T47D (cell line): ENCODE measurements at regions not wholly inside any gene's neighbourhood (a gene's known extent, or its start where the extent isn't known, plus 50 kb on each side); places are given as distances from the start of the nearest gene placed in this dataset.
"Not testable (repeated sequence)": the region's sequence is repeated elsewhere in the genome, so short reads cannot be mapped to it uniquely, and the experiment has no call there.

Experiments
- DNase-seq, 2 experiments: peaks; one replicate each; pipeline versions ENCODE4 v3.0.0 to v3.0.0-alpha.2; 2011 to 2012; ENCODE audit warnings: low read depth in 1 of 2, low spot score in 1 of 2
- in situ Hi-C: cut with HindIII; loops from 2 replicates; pipeline ENCODE4 v1.10.0; 2016; ENCODE audit warnings: low sequenced_read_pairs, low pct_unique_long_range_greater_than_20kb

DNA sequence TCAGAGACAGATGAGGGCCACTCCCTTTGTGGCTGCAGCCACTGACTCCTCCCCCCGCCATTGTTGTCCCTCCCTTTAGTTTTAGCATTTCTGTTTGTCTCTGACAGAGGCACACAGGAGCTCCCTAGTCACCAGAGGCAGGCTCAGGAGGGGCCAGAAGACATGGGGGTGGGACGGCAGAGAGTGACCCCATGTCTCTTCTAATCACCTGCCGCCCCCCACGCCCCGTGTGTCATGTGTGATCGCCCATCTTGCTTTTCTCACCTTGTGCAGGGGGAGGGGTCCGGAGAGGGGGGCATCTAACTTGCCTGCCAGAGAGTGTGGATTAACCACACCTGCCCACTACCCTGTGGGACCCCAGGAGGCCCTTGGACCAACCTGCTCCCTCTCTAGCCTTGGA, 246.7 kb upstream of the TP53TG3C start:
- DNase-seq, in situ Hi-C loops: not testable (repeated sequence)

DNA sequence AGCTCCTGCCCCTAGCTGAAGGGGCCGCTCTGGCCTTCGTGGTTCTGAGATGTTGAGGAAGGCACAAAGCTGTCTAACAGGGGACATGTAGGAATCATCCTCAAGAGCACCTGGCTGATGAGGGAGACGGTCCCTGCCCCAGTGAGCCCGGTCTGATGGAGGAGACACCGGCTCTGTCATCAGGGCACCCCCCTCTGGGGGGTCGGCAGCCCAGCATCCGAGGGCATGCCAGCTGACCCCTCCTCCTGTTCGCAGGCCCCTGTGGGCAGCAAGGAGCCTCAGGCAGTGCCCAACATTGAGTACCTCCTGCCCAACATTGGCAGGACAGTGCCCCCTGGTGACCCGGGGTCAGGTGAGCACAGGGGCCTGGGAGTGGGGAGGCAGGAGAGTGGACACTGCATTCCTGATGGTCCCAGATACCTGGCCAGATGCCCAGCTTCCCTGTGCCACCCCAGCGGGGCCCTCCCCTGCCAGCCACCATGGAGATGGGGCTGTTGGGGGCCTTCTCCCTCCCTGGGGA, 247.9 kb upstream of the TP53TG3C start:
- in situ Hi-C loops, DNase-seq: not testable (repeated sequence)

GRCh38 chr16:32945311-32945710, 248.7 kb upstream of the TP53TG3C start:
- in situ Hi-C loops, DNase-seq: not testable (repeated sequence)

DNA sequence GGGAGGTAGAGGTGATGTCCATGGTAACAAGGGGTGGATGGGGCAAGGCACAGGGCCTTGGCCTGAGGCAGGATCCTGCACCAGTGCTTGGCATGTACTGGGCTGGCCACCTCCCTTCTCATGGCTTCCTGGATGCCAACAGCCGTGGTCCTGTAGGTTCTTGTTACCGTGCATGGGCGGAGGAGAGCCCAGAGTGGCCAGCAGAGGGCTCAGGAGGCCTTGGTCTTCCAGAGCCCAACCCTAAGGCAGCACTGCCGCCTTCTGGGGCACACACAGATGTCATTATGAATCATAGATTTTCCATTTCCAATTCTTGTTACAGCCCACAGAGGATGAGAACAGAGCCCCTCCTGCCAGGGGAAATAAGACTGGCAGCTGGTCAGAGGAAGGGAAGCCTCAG, 254.2 kb upstream of the TP53TG3C start:
- in situ Hi-C loops, DNase-seq: not testable (repeated sequence)

- DNase-seq, in situ Hi-C loops: not testable (repeated sequence)
These were observed 256.1 kb upstream of the TP53TG3C start for GRCh38 chr16:32937929-32938328.

DNA sequence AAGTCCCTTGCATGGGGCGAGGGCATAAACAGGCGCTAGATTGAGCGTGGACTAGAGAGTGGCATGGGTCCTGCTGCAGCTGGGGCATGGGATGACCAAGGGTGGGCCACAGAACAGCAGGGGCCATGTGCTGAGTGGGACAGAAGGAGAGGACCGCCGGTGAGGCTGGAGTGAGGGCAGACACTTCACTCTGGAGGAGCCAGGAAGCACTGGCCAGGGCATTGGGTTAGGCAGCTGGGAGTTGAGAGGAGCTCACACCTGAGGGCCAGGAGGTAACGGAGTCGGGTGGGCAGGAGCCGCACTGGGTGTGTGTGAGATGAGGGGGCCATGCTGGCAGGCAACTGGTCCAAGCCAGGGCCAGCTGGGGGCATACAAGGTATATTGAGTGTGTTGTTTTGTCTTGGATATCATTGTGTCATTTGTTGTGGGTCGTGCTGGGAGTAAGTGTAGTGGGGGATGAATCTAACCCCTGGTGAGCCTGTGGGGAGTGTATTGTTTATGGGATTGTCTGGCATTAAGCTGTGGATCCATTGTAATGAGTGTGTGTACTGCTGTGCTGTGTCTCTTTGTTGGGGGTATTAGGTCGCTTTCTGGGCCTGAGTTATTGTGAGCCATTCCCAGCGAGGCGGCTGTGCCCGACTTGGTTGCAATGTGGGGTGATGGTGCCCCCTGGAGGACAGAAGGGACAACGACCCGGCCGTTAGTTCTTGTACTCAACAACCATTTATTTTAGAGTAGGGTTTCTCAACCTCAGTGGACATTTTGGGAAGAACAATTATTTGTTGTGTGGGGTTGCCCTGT, 256.5 kb upstream of the TP53TG3 start:
- in situ Hi-C loops, DNase-seq: not testable (repeated sequence)

DNA sequence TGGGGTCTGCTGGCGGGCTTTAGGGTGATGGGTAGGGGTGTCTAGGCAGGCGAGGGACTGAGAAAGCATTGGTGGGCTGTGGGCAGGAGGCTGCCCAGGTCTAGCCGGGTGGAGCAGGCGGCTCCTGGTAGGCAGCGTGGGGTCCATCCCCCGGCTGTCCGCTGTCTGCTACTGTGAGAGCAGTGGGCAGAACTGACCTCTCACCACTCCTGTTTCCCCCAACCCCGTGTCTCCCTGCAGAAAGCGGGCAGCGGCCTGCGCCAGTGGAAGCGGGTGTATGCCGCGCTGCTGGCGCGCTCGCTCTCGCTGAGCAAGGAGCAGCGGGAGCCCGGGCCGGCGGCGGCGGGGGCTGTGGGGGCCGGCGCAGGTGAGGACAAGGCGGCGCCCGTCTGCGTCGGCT, 249.2 kb upstream of the TP53TG3 start:
- DNase-seq, in situ Hi-C loops: not testable (repeated sequence)

DNA sequence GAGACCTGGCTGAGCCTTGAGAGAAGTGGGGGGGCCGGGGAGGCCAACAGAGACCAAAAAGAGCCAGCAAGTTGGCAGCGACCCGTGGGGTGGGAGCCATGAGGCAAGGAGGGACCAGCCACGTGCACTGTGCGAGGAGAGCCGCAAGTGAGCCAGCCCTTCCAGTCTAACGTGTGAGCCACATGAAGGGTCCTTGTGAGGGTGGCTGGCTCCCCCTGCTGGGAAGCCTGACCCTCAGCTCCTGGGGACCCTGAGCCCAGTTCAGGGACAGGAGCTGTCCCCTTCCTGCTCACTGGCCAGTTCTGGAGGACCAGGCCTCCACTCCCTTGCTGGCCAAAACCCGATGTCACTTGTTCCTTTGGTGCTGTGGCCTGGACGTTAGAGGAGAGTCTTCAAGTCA, 246.6 kb upstream of the TP53TG3 start:
- DNase-seq = peak in 1 of 2 experiments; percentile 25
- in situ Hi-C loops = not testable (repeated sequence)

DNA sequence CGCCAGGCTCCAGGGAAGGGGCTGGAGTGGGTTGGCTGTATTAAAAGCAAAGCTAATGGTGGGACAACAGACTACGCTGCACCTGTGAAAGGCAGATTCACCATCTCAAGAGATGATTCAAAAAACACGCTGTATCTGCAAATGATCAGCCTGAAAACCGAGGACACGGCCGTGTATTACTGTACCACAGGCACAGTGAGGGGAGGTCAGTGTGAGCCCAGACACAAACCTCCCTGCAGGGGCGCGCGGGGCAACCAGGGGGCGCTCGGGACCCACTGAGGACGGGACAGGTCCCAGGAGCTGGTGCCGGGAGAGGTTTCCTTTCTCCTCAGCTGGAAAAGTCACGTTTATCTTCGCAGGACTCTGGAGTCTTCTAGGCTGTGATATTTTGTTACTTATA, 239.4 kb upstream of the TP53TG3 start:
- in situ Hi-C loops, DNase-seq: not testable (repeated sequence)

DNA sequence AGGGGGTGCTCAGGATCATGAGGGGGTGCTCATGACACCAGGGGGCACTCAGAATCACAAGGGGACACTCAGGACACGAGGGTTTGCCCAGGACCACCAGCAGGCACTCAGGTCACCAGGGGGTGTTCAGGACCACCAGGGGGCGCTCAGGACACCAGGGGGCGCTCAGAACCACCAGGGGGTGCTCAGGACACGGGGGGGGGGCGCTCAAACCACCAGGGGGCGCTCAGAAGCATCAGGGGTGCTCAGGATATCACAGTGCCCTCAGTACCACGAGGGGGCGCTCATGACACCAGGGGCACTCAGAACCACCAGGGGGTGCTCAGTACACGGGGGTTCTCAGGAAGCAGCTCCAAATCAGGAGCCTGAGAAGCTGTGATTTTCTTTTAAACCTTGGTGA, 221.8 kb upstream of the TP53TG3 start:
- peak in 1 of 2 experiments; percentile 31 for DNase-seq
- in situ Hi-C loops = not testable (repeated sequence)

DNA sequence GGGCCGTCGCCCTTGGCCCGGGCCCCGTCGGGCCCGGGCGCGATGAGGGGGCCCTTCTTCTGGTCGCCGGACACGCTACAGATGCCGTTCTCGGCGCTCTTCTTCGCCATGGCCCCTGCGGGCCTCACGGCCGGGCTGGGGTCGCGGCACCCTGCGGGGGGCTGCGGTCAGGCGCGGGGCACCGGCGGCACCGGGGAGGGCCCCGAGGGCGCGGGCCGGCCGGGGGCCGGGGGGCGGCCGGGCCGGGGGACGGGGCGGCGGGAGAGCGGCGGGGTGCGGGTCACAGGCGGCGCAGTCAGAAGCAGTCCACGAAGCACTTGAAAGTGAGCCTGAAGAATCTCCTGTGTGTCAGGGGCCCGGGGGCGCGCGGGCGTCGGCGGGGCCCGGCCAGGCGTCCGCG, 209.4 kb upstream of the TP53TG3 start:
- in situ Hi-C loops, DNase-seq: not testable (repeated sequence)

GRCh38 chr16:32884556-32884955, 208.6 kb upstream of the TP53TG3 start:
- in situ Hi-C loops, DNase-seq: not testable (repeated sequence)

DNA sequence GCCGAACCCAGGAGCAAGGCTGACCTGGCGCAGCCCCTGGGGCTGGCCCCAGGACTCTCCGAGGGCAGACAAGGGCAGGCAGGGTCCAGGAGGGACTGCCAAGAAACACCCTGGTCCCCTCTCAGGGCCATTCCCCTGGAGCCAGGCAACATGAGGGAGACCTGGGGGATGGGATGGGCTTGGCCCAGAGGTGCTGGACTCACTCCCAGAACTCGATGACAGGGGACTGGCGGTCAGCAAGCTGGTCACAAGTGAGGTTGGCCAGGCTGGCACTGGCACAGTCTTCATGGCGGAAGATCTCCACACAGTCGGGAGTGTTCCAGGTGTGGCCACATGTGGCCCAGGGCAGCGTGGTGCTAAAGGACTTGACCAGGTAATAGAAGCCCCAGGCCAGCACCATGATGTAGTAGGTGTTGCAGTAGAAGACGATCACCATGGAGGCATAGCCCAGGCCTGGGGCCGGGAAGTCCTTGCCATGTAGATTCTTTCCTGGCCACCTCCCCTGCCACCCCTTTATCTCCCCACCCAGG, 206.4 kb upstream of the TP53TG3 start:
- in situ Hi-C loops, DNase-seq: not testable (repeated sequence)

DNA sequence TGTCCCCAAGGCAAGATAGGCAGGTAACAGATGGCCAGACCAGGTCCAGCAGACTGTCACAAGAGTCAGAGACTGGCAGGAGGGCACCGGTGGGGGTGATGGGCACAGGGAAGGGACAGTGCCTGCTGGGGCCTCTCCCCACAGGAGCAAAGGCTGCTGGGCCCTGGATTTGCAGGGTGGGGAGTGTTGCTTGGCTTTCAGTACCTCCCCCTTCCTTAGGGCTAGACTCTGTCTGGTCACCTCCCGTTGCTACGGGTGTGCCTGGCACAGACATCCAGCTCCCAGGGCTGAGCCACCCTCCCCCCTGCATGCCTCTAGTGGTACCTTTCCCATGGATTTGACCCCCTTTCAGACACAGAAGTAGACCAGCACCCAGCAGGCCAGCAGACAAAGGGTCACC, 205.7 kb upstream of the TP53TG3 start:
- in situ Hi-C loops, DNase-seq: not testable (repeated sequence)

GRCh38 chr16:32880009-32880408, 204.0 kb upstream of the TP53TG3 start:
- DNase-seq, in situ Hi-C loops: not testable (repeated sequence)

DNA sequence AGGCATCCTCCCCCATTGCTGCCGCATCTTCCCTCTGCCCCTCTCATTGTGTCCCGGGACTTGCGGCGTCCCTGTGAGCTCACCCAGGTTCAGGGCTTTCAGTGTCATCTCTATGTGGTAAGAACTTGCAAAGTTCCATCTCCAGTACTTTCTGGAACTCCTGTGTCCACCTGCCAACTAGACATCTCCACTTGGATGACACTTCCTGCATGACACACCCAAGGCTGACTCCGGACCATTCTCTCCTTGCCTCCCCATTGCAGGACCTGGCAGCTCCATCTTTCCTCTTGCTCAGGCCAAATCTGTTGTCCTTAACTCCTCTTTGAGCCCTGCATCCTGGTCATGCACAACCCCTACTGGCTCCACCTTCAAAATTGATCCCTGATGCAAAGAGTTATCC, 200.8 kb upstream of the TP53TG3 start:
- DNase-seq, in situ Hi-C loops: not testable (repeated sequence)

DNA sequence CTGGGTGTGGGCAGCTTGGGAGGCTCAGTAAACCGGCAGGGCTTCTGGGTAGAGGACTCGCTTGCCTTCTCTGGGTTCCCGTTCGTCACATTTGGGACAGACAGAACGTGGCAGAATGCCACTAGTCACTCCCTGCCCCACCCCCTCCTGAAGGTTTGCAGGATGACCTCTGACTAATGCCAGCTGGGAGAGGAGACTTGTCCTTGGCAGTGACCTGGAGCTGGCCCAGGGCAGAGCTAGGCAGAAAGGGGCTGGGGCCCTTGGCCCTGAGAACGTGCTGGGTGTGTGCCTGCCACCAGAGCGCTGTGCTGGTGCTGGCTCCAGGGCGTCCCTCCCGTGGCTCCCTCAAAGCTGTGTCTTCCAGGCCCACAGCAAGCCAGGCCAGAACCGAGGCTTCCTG, 197.8 kb upstream of the TP53TG3 start:
- DNase-seq, in situ Hi-C loops: not testable (repeated sequence)

- in situ Hi-C loops, DNase-seq: not testable (repeated sequence)
These were observed 197.2 kb upstream of the TP53TG3 start for GRCh38 chr16:32873120-32873519.

- DNase-seq, in situ Hi-C loops: not testable (repeated sequence)
These were observed 194.7 kb upstream of the TP53TG3 start for GRCh38 chr16:32870628-32871027.
